ENCODE measurements at regions not wholly inside any gene's neighbourhood (a gene's known extent, or its start where the extent isn't known, plus 50 kb on each side); places are given as distances from the start of the nearest gene placed in this dataset.
"Not testable (repeated sequence)": the region's sequence is repeated elsewhere in the genome, so short reads cannot be mapped to it uniquely, and the experiment has no call there.

- no peak for DNase-seq (ENCODE audit: low read depth, low spot score)
- no CpG with 5 or more reads among the region's 5 CpGs for WGBS (ENCODE audit: insufficient coverage, insufficient read length)
- Histone ChIP-seq H3K4me3 (ENCODE audit: low read length) (no peak overlapping the region), H3K9me3 (ENCODE audit: control insufficient read depth, insufficient read depth, low read length) (no peaks in the 10 kb centered on the region; the same call in 1 of the 2 replicates), H3K4me1 (ENCODE audit: control insufficient read depth, insufficient read depth, low read length) (no peaks in the 10 kb centered on the region), H3K36me3 (ENCODE audit: control insufficient read depth, insufficient read depth, low read length) (no peaks in the 10 kb centered on the region), H3K27ac (ENCODE audit: low read length) (no peak overlapping the region), H3K27me3 (ENCODE audit: control insufficient read depth, insufficient read depth, low read length) (no peaks in the 10 kb centered on the region)
Observed at GRCh38 chr16:58882292-58882691, 148.2 kb upstream of the GOT2 start.

GRCh38 chr16:58878641-58879040, 144.5 kb upstream of the GOT2 start:
- no CpG with 5 or more reads among the region's 11 CpGs for WGBS (ENCODE audit: insufficient coverage, insufficient read length)

GRCh38 chr16:58866935-58867334, 132.8 kb upstream of the GOT2 start:
- H3K4me1 ChIP-seq (ENCODE audit: control insufficient read depth, insufficient read depth, low read length): peaks cover 5% of the 10 kb centered on the region; the same call in 1 of the 2 replicates
- H3K9me3 ChIP-seq (ENCODE audit: control insufficient read depth, insufficient read depth, low read length): no peaks in the 10 kb centered on the region
- H3K27ac ChIP-seq (ENCODE audit: low read length): no peak overlapping the region
- no CpG with 5 or more reads among the region's 3 CpGs for WGBS (ENCODE audit: insufficient coverage, insufficient read length)
- no peaks in the 10 kb centered on the region for H3K27me3 ChIP-seq (ENCODE audit: control insufficient read depth, insufficient read depth, low read length)
- no peak for DNase-seq (ENCODE audit: low read depth, low spot score)
- H3K4me3 ChIP-seq (ENCODE audit: low read length): no peak overlapping the region
- no peaks in the 10 kb centered on the region for H3K36me3 ChIP-seq (ENCODE audit: control insufficient read depth, insufficient read depth, low read length)

More at GRCh38 chr16:58878641-58879040, 144.5 kb upstream of the GOT2 start:
- not testable (repeated sequence) for H3K36me3 ChIP-seq (ENCODE audit: control insufficient read depth, insufficient read depth, low read length); H3K27ac ChIP-seq (ENCODE audit: low read length); H3K4me3 ChIP-seq (ENCODE audit: low read length); H3K27me3 ChIP-seq (ENCODE audit: control insufficient read depth, insufficient read depth, low read length); H3K9me3 ChIP-seq (ENCODE audit: control insufficient read depth, insufficient read depth, low read length); DNase-seq (ENCODE audit: low read depth, low spot score); H3K4me1 ChIP-seq (ENCODE audit: control insufficient read depth, insufficient read depth, low read length)

GRCh38 chr16:58863761-58864160, 129.6 kb upstream of the GOT2 start:
- Histone ChIP-seq H3K4me1 (ENCODE audit: control insufficient read depth, insufficient read depth, low read length) (peaks cover 5% of the 10 kb centered on the region; the same call in 1 of the 2 replicates), H3K9me3 (ENCODE audit: control insufficient read depth, insufficient read depth, low read length) (no peaks in the 10 kb centered on the region), H3K27me3 (ENCODE audit: control insufficient read depth, insufficient read depth, low read length) (no peaks in the 10 kb centered on the region), H3K36me3 (ENCODE audit: control insufficient read depth, insufficient read depth, low read length) (no peaks in the 10 kb centered on the region), H3K27ac (ENCODE audit: low read length) (no peak overlapping the region), H3K4me3 (ENCODE audit: low read length) (no peak overlapping the region)
- no CpG with 5 or more reads among the region's 1 CpG for WGBS (ENCODE audit: insufficient coverage, insufficient read length)
- DNase-seq (ENCODE audit: low read depth, low spot score): no peak

DNA sequence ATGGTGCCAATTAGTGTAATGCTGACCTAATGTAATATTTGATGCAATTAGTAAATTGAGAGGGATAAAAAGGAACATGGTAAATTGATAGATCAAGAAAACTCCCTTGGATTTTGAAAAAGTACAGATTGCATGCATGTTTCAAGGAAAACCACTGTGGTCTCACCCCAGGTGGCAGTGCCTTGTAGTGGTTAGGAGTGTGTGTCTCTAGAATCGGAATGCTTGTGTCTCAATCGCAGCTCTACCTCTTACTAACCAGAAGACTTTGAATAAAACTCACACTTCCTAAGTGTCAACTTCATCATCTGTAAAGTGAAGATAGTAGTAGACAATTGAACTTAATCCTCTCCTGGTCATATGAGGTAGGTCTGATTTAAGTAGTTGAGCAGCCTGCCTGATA, 128.9 kb upstream of the GOT2 start:
- peaks cover 4% of the 10 kb centered on the region; the same call in 1 of the 2 replicates for H3K4me1 ChIP-seq (ENCODE audit: control insufficient read depth, insufficient read depth, low read length)
- no peaks in the 10 kb centered on the region for H3K9me3 ChIP-seq (ENCODE audit: control insufficient read depth, insufficient read depth, low read length)
- no CpG with 5 or more reads among the region's 2 CpGs for WGBS (ENCODE audit: insufficient coverage, insufficient read length)
- no peaks in the 10 kb centered on the region for H3K36me3 ChIP-seq (ENCODE audit: control insufficient read depth, insufficient read depth, low read length)
- H3K27me3 ChIP-seq (ENCODE audit: control insufficient read depth, insufficient read depth, low read length): no peaks in the 10 kb centered on the region
- no peak for DNase-seq (ENCODE audit: low read depth, low spot score)
- no peak overlapping the region for H3K4me3 ChIP-seq (ENCODE audit: low read length)
- peak overlapping the region; percentile 59 for H3K27ac ChIP-seq (ENCODE audit: low read length)

DNA sequence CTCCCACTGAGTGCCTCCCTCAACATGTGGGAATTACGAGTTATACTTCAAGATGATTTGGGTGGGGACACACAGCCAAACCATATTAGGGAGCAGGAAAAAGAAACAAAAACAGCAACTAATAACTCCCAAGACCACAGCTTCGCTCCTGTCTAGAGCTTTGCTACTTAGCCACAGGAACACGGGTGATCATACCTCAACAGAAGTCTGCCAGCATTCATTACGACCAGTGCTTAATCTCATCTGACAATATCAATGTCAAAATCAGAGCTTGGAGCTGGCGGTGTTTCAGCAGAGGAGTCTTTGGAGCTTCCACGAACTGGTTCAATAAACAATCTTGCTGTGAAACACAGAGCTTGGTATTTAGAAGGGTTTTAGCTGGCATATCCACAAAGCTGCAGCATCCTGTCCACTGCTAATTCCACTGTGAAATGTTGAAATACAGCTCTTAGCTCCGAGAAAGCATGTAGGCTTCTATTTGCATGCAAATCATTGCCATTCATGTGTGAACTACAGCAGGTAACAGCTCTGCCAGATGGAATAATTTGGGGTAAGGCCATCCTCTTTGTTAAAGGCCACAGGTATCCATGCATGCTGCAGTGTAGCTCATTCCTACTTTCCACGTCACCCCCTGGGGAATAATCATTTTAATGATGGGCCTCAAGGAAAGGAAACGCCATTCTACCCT, 128.4 kb upstream of the GOT2 start:
- no peaks in the 10 kb centered on the region for H3K27me3 ChIP-seq (ENCODE audit: control insufficient read depth, insufficient read depth, low read length)
- H3K4me1 ChIP-seq (ENCODE audit: control insufficient read depth, insufficient read depth, low read length): peaks cover 3% of the 10 kb centered on the region; the same call in 1 of the 2 replicates
- peak; percentile 77 for DNase-seq (ENCODE audit: low read depth, low spot score)
- H3K27ac ChIP-seq (ENCODE audit: low read length): peak overlapping the region; percentile 66
- H3K36me3 ChIP-seq (ENCODE audit: control insufficient read depth, insufficient read depth, low read length): no peaks in the 10 kb centered on the region
- no CpG with 5 or more reads among the region's 9 CpGs for WGBS (ENCODE audit: insufficient coverage, insufficient read length)
- no peaks in the 10 kb centered on the region for H3K9me3 ChIP-seq (ENCODE audit: control insufficient read depth, insufficient read depth, low read length)
- H3K4me3 ChIP-seq (ENCODE audit: low read length): no peak overlapping the region

GRCh38 chr16:58859958-58860669, 126.0 kb upstream of the GOT2 start:
- no peaks in the 10 kb centered on the region for H3K9me3 ChIP-seq (ENCODE audit: control insufficient read depth, insufficient read depth, low read length)
- WGBS (ENCODE audit: insufficient coverage, insufficient read length): no CpG with 5 or more reads among the region's 6 CpGs
- H3K4me3 ChIP-seq (ENCODE audit: low read length): no peak overlapping the region
- H3K27ac ChIP-seq (ENCODE audit: low read length): no peak overlapping the region
- DNase-seq (ENCODE audit: low read depth, low spot score): no peak
- no peaks in the 10 kb centered on the region for H3K36me3 ChIP-seq (ENCODE audit: control insufficient read depth, insufficient read depth, low read length)
- H3K4me1 ChIP-seq (ENCODE audit: control insufficient read depth, insufficient read depth, low read length): peaks cover 2% of the 10 kb centered on the region; the same call in 1 of the 2 replicates
- H3K27me3 ChIP-seq (ENCODE audit: control insufficient read depth, insufficient read depth, low read length): no peaks in the 10 kb centered on the region

GRCh38 chr16:58858577-58858976, 124.5 kb upstream of the GOT2 start:
- not testable (repeated sequence) for DNase-seq (ENCODE audit: low read depth, low spot score); H3K4me1 ChIP-seq (ENCODE audit: control insufficient read depth, insufficient read depth, low read length); H3K4me3 ChIP-seq (ENCODE audit: low read length); H3K36me3 ChIP-seq (ENCODE audit: control insufficient read depth, insufficient read depth, low read length); H3K9me3 ChIP-seq (ENCODE audit: control insufficient read depth, insufficient read depth, low read length); H3K27ac ChIP-seq (ENCODE audit: low read length); H3K27me3 ChIP-seq (ENCODE audit: control insufficient read depth, insufficient read depth, low read length)

DNA sequence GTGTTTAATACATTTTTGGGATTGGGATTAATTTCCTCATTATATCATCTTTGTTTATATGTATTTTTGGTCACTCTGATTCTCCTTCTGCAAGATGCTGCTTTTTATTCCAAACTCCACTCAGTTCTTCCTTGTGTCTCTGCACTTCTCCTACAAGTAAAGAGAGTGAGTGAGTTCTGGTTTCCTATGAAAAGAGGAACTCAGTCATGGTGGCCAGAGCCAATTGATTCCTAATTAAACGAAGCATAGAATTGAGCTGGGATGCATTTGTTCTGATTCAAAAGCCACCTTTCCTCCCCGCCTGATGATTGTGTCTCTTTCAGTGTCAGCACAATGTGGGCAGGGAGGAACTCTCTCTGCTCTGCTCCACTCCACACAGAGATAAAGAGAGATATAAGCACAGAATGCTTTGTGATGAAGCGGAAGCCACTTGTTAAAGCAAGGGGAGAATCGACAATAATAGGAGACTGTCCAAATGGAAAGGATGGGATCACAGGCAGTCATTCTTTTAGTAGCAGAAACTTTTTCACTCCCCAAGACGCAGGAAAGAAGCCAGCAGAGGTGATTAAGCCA, 121.3 kb upstream of the GOT2 start:
- Histone ChIP-seq H3K9me3 (ENCODE audit: control insufficient read depth, insufficient read depth, low read length) (no peaks in the 10 kb centered on the region), H3K4me3 (ENCODE audit: low read length) (no peak overlapping the region), H3K27me3 (ENCODE audit: control insufficient read depth, insufficient read depth, low read length) (no peaks in the 10 kb centered on the region), H3K36me3 (ENCODE audit: control insufficient read depth, insufficient read depth, low read length) (no peaks in the 10 kb centered on the region), H3K4me1 (ENCODE audit: control insufficient read depth, insufficient read depth, low read length) (no peaks in the 10 kb centered on the region), H3K27ac (ENCODE audit: low read length) (no peak overlapping the region)
- no peak for DNase-seq (ENCODE audit: low read depth, low spot score)
- no CpG with 5 or more reads among the region's 5 CpGs for WGBS (ENCODE audit: insufficient coverage, insufficient read length)

DNA sequence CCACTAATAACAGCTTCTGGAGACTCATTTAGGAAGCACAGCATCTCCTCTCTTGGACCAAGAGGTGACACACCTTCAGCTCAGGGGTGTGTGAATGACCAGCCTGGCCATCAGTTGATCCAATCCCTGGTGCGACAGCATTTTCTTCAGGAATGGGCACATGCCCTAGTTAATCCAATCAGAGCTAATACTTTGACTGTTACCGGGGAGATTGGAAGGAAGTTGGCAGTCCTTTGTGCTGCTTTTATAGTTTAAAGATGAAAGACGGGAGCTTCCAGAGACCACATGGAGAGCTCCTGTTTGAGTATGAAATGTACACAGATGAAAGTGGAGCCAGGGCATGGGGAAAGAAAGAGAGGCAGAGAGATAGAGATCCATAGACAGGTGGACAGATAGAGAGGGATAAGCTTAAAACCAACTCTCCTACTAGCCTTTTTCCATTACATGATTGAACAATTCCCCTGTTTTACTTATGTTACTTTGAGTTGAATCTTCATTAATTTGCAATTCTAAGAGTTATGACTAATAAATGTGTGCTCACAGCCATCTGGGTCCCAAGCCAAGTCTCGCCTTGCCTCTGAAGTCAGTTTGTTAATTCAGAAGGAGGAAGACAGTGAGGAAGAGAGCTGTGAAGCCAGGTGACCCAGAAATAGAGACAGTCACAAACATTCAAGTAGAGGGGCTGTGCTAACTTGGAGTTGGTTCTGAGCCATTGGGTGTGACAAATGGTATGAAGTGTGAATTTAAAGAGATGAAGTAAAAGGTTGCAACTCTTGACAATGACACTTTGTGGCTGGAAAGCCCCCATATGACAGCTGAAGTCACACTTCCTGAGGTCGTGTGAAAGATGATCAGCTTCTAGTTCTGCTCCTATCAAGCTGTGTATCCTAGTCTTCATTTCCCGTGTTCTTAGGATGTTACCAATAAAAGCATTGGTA, 120.0 kb upstream of the GOT2 start:
- Histone ChIP-seq H3K36me3 (ENCODE audit: control insufficient read depth, insufficient read depth, low read length) (no peaks in the 10 kb centered on the region), H3K9me3 (ENCODE audit: control insufficient read depth, insufficient read depth, low read length) (no peaks in the 10 kb centered on the region), H3K4me1 (ENCODE audit: control insufficient read depth, insufficient read depth, low read length) (no peaks in the 10 kb centered on the region), H3K4me3 (ENCODE audit: low read length) (no peak overlapping the region), H3K27me3 (ENCODE audit: control insufficient read depth, insufficient read depth, low read length) (no peaks in the 10 kb centered on the region), H3K27ac (ENCODE audit: low read length) (no peak overlapping the region)
- no peak for DNase-seq (ENCODE audit: low read depth, low spot score)
- no CpG with 5 or more reads among the region's 6 CpGs for WGBS (ENCODE audit: insufficient coverage, insufficient read length)
